GM18498 (cell line): ENCODE measurements at regions not wholly inside any gene's neighbourhood (a gene's known extent, or its start where the extent isn't known, plus 50 kb on each side); places are given as distances from the start of the nearest gene placed in this dataset.

ENCODE experiments used
- ATAC-seq: cut with Tn5 transposase; IDR thresholded peaks from one replicate; pipeline ENCODE4 v1.9.1; 2021; ENCODE audit warnings: mild to moderate bottlenecking, moderate library complexity; ENCODE audit not compliant: unreplicated experiment

DNA sequence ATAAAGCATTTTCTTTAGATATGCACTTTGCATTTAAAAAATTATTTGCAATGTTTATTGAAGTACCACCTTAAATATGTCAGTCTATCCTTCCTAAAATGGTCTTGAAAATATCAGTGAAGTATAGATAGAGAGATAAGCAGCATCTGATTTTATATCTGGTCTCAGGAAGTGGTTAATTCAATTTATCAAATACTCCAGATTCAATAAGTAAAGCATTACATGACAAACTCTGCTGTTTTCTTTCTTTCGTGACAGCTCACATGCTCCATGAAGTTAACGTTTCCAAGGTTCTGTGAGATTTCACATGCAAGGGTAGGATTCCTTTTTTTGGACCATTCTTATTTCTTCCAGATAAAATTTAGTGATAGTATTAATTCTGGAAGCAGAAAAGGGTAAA, 775.4 kb upstream of the ROBO1 start:
- no peak for ATAC-seq

DNA sequence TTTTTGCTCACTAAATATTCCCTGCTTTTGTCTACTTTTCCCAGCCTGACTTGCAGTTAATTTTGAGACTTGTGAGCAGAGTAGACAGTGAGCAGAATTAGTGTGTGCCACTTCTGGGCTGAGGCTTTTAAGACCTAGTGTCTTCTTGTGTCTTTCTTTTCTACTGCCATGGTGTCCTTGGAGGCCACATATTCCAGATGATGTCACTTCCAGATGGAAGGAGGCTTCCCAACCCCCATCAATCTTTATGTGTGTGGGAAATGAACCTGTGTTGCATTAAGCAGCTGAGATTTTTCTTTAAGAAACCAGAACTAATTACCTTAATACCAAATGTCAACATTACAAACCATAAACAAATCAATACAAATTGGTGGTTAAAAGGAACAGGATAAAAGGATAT, 774.7 kb upstream of the ROBO1 start:
- no peak for ATAC-seq

- no peak for ATAC-seq
Observed at GRCh38 chr3:80537680-80538079, 769.9 kb upstream of the ROBO1 start.

DNA sequence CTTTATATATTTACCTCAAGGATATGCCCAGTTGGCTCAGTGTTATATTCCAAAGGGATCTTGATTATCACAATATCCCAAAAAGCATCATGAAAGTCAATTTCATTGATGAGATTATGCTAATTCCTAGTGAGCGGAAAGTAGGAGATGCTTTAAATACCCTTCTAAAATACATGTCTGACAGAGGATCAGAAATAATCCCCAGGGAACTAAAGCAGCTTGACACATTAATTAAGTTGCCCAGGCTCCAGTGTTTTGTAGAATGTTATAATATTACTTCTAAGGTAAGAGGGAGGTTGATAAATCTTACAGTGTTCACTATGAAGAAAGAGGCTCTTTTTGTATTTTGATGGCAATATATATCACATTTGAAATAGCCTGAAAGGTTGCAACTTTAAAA, 767.5 kb upstream of the ROBO1 start:
- ATAC-seq: no peak

DNA sequence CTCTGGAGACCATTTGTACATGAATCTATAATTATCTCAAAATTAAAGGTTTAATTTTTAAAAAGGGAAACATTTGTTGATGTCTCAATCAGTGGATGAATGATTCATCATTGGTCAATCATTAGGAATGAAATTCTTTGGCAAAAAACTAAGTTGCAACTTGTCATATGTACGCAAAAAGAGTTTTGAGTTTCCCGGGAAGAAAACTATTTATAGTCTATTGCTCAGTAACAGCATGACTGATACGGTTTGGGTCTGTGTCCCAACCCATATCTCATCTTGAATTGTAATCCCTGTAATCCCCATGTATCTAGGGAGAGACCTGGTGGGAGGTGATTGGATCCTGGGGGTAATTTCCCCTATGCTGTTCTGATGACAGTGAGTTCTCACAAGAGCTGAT, 765.8 kb upstream of the ROBO1 start:
- no peak for ATAC-seq

DNA sequence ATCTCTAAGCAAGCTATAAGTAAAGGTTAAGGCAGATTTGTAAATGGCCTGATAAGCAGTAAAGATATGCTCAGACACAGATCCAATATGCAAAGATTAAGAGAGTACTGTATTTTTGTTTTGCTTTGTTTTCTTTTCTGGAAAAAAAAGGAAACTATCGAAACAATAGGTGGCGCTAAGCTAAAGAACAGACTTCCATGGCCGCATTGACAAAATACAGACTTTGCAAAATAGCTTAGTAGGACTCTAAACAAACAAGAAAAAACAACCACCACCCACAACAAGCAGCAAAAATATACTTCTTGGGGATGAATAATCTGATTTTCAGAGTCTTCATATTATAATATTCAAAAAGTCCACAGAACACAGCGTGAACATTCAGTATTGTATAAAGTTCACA, 758.4 kb upstream of the ROBO1 start:
- no peak for ATAC-seq

DNA sequence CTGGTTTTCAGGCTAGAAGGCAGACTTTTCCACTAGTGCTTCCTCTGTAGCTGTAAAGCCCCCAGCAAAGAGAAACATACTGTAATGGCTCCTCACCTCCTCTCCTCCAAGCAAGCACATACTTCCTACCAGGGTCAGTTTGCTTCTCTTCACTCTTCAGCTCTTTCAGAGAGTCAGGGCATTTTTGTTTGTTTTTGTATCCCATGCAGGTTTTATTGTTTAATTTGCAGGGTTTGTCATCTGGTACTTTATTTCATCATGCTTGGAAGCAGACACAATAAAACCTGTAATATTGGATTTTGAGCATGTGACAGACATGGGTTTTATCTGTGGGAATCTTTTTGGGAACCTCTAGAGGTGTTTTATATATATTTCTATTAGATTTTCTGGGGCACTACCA, 753.3 kb upstream of the ROBO1 start:
- no peak for ATAC-seq

DNA sequence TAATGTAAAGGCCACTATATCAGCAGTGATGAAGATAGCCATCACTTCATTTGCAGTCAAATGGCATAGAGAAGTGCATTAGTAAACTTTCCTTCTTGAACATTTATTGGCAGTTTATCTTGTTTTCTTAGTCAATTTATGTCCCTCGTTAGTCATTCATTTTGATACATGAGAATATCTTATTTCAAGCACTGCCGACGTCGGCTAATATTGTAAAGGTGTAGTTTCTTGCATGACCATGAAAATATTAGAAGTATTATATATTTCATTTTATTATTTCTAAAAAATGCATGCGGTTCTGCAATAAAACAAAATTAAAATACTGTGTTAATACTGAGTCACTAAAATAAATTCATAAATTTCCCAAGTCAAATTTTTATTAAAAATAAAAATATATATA, 751.6 kb upstream of the ROBO1 start:
- ATAC-seq: no peak

GRCh38 chr3:80496452-80496851, 728.7 kb upstream of the ROBO1 start:
- ATAC-seq: no peak

DNA sequence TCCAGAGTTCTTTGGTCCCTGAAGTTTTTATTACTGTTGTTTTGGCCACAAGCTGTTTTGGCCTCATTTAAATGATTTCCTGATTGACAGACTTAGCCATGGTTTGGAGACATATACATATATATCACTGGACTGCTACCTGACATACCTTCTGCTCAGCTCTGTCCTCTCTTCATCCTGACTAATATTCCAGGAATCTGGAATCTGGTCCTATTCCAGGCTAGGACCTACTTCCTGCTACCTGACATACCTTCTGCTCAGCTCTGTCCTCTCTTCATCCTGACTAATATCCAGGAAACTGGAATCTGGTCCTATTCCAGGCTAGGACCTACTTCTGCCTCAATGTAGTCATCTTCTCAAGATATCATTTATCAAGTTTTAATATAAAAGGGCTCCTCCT, 724.4 kb upstream of the ROBO1 start:
- no peak for ATAC-seq

DNA sequence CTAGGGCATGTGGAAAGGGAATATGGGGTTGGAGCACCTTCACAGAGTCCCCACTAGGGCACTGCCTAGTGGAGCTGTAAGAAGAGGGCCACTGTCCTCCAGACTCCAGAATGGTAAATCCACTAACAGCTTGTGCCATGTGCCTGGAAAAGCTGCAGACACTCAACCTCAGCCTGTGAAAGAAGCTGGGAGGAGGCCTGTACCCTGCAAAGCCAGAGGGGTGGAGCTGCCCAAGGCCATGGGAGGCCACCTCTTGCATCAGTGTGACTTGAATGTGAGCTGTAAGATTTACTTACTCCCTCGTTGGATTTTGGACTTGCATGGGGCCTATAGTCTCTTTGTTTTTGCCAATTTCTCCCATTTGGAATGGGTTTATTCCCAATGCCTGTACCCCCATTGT, 705.2 kb upstream of the ROBO1 start:
- no peak for ATAC-seq

- no peak for ATAC-seq
Observed at GRCh38 chr3:80472459-80472858, 704.7 kb upstream of the ROBO1 start.

GRCh38 chr3:80470433-80470832, 702.6 kb upstream of the ROBO1 start:
- no peak for ATAC-seq

GRCh38 chr3:80465746-80466145, 697.9 kb upstream of the ROBO1 start:
- ATAC-seq: no peak

DNA sequence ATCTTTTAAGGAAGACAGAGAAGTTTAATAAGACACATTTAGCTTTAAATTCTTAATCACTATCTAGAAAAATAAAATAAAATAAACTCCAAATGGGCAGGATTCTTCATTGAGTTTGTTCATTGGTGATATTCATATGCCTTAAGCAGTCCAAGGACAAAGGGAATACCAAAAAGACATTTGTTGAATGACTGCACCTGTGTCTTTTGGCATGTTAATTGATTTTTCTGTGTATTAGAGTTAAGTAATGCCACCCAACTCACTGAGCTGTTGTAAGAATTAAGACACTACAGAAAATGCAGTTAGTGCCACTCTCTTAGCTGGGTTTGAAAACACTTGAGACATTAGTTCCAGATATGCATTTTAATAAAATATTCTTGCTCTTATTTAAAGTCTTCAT, 683.6 kb upstream of the ROBO1 start:
- ATAC-seq: no peak

- no peak for ATAC-seq
Observed at GRCh38 chr3:80445641-80446040, 677.8 kb upstream of the ROBO1 start.

- no peak for ATAC-seq
Observed at GRCh38 chr3:80445053-80445452, 677.3 kb upstream of the ROBO1 start.

GRCh38 chr3:80439490-80439889, 671.7 kb upstream of the ROBO1 start:
- ATAC-seq: no peak

GRCh38 chr3:80434366-80434765, 666.6 kb upstream of the ROBO1 start:
- no peak for ATAC-seq

- no peak for ATAC-seq
Observed at GRCh38 chr3:80424951-80425350, 657.2 kb upstream of the ROBO1 start.

DNA sequence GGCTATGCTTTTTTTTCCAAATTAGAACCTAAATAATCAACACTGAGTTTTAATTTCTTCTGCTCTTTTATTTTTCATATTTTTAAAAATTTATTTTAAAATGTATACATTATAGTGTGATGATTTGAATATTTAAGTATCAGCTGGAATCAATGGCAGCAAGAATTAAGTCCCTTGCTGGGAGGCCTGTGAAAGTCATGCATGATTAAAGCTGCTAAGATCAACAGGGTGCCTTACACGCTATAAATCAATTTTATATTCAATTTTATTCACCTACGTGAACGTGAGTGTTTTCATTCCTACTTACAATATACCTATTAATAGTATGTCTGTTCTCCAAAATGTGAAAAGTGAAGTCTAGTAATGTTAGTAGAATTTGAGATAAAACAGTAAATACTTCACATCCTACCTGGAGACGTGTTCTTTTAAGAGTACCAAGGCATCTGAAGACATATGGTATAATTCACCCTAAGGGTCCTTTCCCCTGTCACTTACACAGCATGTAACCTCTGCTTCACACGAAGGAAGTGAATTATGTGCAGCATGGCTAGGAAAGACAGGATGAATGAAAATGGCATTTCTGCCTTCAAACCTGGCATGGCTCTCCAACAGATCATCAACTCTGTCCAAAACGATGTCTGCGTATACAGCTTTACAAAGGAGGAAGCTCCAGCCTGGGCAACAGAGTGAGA, 640.4 kb upstream of the ROBO1 start:
- ATAC-seq: no peak

DNA sequence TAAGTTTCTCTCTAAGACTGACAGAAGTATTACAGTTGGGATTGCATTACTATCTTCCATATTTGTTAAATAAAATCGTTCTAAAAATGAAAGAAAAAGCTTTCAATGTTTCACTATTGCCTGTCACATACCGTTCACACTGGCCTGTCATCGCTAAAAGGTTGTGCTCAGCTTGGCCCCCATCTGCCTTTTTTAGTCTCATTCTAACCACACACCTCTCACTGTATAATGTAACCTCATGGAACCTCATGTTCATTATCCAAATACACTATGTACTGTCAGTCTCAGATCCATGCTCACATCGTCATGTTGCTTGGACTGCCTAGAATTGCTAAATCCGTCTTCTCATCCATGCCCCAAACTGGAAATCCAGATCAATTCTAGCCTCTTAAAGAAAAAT, 637.8 kb upstream of the ROBO1 start:
- ATAC-seq: no peak

GRCh38 chr3:80395023-80395422, 627.2 kb upstream of the ROBO1 start:
- ATAC-seq: no peak
